HG02973 (cell line): ENCODE measurements at regions not wholly inside any gene's neighbourhood (a gene's known extent, or its start where the extent isn't known, plus 50 kb on each side); places are given as distances from the start of the nearest gene placed in this dataset.

ENCODE experiments used
- ATAC-seq: cut with Tn5 transposase; IDR thresholded peaks from one replicate; pipeline ENCODE4 v1.9.1; 2021; ENCODE audit warnings: moderate library complexity; ENCODE audit not compliant: unreplicated experiment

- no peak for ATAC-seq
These were observed 216.0 kb downstream of the GPAM start for GRCh38 chr10:111967547-111967946.

GRCh38 chr10:111968647-111969046 lies 214.9 kb downstream of the GPAM start:
- ATAC-seq = no peak

- ATAC-seq = no peak
These were observed 213.5 kb downstream of the GPAM start for GRCh38 chr10:111970111-111970510.

GRCh38 chr10:111972109-111972508 lies 211.5 kb downstream of the GPAM start:
- no peak for ATAC-seq

DNA sequence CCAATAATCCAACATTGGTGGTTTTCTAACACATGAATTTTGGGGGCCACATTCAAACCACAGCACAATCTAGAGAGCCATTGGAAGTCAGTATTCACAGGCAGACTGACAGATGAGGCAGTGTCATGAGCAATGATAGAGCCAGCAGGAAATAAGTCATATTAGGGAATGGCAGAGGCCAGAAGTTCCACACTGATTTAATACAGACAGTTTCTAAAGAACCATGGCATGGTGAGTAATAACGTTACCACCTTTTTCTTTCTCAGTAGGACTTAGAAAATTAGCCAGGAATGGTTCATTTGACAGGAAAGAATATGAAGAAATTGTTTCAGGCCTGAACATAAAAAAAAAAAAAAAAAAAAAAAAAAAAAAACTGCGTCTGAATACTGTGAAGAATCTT lies 210.3 kb downstream of the GPAM start:
- ATAC-seq = no peak

GRCh38 chr10:111973826-111974225 lies 209.7 kb downstream of the GPAM start:
- ATAC-seq = no peak

GRCh38 chr10:111974325-111974724 lies 209.2 kb downstream of the GPAM start:
- no peak for ATAC-seq

- ATAC-seq = no peak
These were observed 207.0 kb downstream of the GPAM start for GRCh38 chr10:111976557-111976956.

- no peak for ATAC-seq
These were observed 199.5 kb downstream of the GPAM start for GRCh38 chr10:111984057-111984456.

- no peak for ATAC-seq
These were observed 197.5 kb downstream of the GPAM start for GRCh38 chr10:111986079-111986478.

GRCh38 chr10:111988646-111989045 lies 194.9 kb downstream of the GPAM start:
- no peak for ATAC-seq

DNA sequence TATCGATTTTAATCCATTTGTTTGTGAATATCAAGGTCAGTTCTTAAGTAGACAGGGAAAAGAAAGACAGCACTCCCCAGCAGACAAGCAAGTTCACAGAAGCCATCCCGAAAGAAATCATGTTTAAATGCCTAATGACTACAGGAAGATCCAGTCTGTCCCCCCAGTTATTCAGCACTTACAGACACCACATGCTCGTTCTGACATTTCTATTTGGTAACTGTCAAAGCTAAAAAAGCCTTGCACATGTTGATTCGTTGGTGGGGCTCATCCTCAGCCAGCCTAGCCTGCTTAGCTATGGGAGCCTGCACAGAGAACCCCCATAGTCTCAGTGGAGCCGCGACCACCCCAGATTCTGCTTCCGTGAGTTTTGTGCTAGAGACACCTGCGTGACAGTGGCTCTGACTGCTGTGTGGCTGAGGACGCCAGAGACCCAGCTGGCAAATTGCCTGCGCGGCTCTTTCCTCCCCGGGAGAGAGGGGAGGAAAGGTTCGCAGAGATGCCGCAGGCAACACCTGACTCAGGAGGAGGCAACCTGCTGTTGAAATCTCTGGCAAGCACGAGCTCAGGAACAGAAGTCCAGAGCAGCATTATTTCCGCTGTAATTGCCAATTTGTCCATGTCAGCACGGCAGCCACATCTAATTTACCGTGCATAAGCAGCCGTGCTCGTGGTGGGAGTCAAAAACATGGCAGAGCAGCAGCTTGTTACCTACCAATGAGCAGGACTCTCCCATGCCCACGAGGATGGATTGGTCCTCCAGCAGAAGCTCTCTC lies 194.2 kb downstream of the GPAM start:
- no peak for ATAC-seq

- no peak for ATAC-seq
These were observed 192.8 kb downstream of the GPAM start for GRCh38 chr10:111990734-111991133.

DNA sequence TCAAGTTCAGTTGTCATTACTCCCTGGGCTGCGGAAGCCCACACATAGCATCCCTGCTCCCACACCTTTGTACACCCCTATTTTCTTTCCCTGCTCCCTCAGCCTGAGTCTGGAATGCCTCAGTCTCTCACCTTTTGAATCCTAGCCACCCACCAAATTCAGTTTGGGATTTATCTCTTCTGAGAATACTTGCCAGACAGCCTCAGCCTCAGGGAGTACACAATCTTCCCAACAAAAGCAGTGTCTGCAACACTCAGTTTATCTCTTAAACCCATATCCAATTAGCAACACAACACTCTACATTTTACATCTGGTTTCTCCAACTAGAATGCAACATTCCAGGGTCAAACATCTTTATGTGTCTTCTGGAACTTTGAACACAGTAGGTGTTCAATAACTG lies 190.2 kb downstream of the GPAM start:
- no peak for ATAC-seq

GRCh38 chr10:111993872-111994426 lies 189.6 kb downstream of the GPAM start:
- ATAC-seq = no peak

- peak; percentile 100 for ATAC-seq
These were observed 187.5 kb downstream of the GPAM start for GRCh38 chr10:111996103-111996502.

DNA sequence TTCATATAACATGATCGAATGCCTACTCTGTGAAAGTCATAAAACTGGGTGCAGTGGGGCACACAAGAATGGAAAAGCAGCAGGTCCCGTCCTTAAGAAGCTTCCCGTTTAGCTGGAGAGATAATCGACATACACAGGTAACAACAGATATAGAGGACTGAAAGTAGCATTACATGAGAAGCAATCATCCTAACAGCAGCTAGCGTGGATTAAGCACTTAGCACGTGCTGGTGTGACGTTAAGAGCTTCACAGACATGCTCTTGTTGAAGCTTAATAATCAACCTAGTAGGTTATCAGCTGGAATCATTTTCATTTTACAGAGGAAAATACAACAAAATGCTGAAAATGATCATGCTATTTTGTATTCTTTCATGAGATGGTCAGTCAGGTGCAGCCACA lies 184.8 kb downstream of the GPAM start:
- no peak for ATAC-seq

DNA sequence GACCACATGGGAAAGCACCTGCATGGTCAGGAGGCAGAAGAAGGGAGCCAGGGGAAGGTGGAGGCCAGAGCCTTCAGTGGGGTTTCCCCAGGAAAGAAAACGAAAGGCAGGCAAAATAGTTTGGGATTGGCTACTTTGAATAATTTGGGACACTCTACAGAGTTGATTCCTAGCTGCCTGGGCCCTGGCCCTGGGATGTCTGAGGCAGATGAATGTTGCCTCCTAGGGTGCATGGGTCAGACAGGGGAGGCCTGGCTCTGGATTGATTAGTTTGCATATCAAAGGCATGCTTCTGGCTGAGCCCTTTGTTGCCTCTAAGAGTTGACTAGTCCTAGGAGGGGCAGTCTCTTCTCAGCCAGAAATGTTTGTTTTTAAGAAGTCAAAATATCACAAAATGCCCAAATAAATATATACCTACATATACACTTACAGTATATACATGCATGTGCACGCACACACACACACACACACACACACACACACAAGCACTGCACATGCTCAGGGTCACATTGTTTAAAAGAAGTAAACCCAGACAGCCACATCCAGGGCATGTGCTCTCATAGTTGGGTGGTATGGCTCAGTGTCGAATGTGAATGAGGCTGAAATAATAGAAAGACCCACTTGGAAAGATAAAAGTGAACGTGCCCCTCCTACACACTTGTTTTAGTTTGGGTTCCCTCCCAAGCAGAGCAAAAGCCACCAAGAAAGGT lies 184.2 kb downstream of the GPAM start:
- no peak for ATAC-seq

DNA sequence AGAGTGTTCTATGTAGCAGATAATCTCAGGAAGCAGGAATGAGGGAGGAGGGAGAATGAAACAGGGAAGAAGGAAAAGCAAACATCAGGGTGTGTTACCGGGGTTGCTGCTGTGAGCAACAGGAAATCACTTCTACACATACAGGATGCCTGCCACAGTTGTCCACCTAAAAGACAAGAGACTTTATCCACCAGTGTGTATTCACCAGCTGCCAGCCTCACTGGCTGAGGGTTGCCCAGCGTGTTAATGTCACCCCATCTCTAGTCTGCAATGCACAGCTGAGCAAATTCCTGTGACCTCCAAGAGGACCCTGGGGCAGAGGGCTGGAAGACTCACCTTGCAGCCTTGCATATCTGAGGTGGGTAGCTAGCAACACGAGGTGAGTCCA lies 183.7 kb downstream of the GPAM start:
- ATAC-seq = no peak

DNA sequence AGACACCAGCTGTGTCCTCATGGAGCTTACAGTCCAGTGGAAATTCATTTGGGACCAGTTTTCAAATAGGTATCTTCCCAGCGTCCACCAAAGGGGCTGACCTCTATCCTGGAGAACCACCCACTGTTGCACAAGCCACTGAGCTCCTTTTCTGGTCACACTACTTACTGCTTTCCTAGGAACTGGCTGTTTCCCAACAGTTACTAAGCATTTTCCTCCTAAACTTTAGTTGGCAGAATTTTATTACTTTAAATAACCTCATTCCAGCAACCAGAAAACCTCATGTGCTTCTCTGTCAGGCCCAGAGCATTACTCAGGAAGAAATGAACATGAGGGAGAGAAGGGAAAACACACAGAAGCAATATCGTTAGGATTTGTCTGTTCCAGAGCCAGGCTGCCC lies 183.1 kb downstream of the GPAM start:
- ATAC-seq = no peak

DNA sequence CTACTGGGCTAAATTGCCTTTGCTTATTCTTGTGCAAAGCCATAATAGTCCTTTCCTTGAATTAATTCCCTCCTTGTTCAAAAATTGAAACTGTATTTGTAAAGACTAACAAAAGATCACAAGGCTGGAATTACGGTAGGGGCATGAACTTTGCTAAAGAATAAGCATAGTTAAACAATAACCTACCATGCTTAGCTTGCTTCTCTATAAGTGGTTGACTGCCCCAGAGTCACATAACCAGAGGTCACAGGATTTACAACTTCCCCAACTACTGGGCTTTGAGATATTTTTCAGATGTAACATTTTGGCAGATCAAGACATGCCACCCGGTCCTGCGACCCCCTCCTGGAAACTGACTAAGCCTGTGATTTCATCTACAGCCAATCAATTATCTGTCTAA lies 181.4 kb downstream of the GPAM start:
- ATAC-seq = no peak

DNA sequence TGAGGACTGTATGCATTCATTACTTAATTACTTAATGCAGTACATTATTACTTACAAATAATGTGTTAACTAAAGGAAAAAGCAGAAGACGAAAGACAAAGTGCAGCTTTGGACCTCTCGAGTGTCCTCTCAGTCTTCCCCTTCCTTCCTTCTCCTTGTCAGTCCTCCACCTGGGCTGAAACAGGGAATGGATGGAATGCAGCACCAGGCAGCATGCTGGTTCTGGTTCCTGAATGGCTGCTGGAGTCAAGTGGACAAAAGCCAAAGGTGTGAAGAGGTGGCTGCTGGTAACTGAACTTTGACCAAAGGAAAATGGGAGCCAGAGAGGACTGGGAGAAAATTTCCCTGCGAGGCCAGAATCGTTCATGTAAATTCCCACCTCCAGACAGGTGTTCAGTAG lies 179.5 kb downstream of the GPAM start:
- no peak for ATAC-seq
